A673 (cell line): ENCODE measurements at regions not wholly inside any gene's neighbourhood (a gene's known extent, or its start where the extent isn't known, plus 50 kb on each side); places are given as distances from the start of the nearest gene placed in this dataset.

Source experiments
- EZH2 ChIP-seq: fragments of 200-600 bp; sonication (generic); IDR thresholded peaks from 2 replicates; pipeline ENCODE4 v1.6.1; 2017; ENCODE audit warnings: borderline replicate concordance, low read depth, mild to moderate bottlenecking, mixed read lengths, antibody characterized with exemption, low read length; ENCODE audit not compliant: poor library complexity, severe bottlenecking
- TF ChIP-seq, protein P1 (sequence below): fragments of 300-800, 200-600 bp; sonication (generic); conservative IDR thresholded peaks from 2 replicates; pipeline ENCODE4 v1.5.1; 2017; ENCODE audit warnings: low read depth, mild to moderate bottlenecking, antibody characterized with exemption, low read length, moderate library complexity, mixed read lengths

- TF ChIP-seq, protein P1, sequence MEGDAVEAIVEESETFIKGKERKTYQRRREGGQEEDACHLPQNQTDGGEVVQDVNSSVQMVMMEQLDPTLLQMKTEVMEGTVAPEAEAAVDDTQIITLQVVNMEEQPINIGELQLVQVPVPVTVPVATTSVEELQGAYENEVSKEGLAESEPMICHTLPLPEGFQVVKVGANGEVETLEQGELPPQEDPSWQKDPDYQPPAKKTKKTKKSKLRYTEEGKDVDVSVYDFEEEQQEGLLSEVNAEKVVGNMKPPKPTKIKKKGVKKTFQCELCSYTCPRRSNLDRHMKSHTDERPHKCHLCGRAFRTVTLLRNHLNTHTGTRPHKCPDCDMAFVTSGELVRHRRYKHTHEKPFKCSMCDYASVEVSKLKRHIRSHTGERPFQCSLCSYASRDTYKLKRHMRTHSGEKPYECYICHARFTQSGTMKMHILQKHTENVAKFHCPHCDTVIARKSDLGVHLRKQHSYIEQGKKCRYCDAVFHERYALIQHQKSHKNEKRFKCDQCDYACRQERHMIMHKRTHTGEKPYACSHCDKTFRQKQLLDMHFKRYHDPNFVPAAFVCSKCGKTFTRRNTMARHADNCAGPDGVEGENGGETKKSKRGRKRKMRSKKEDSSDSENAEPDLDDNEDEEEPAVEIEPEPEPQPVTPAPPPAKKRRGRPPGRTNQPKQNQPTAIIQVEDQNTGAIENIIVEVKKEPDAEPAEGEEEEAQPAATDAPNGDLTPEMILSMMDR: no peak
- no peak for TF ChIP-seq EZH2
Measured at GRCh38 chr11:128324531-128325141, 262.7 kb downstream of the ETS1 start.
